H9 (cell line): ENCODE measurements at regions not wholly inside any gene's neighbourhood (a gene's known extent, or its start where the extent isn't known, plus 50 kb on each side); places are given as distances from the start of the nearest gene placed in this dataset.

Experiments used
- DNase-seq: peaks from one replicate; pipeline ENCODE4 v3.0.0-alpha.2; 2017
- H2AFZ ChIP-seq: one replicate; pipeline ENCODE4 v1.6.1; 2013; ENCODE audit warnings: mild to moderate bottlenecking, low read length, control low read depth, moderate library complexity
- H2AK5ac ChIP-seq: 2 replicates; pipeline ENCODE4 v1.6.1; 2013; ENCODE audit warnings: low read length, control low read depth, mixed read lengths; ENCODE audit not compliant: insufficient read length
- H2BK120ac ChIP-seq: one replicate; pipeline ENCODE4 v1.6.1; 2013; ENCODE audit warnings: low read depth, mild to moderate bottlenecking, low read length, control low read depth, inconsistent platforms; ENCODE audit not compliant: poor library complexity, severe bottlenecking
- H2BK12ac ChIP-seq: 2 replicates; pipeline ENCODE4 v1.6.1; 2013; ENCODE audit warnings: low read length, control low read depth, mixed read lengths, low read depth; ENCODE audit not compliant: insufficient read length
- H2BK15ac ChIP-seq: 2 replicates; pipeline ENCODE4 v1.6.1; 2013; ENCODE audit warnings: low read depth, low read length, control low read depth
- H2BK20ac ChIP-seq: one replicate; pipeline ENCODE4 v1.6.1; 2013; ENCODE audit warnings: low read depth, mild to moderate bottlenecking, low read length, control low read depth, inconsistent platforms; ENCODE audit not compliant: poor library complexity, severe bottlenecking
- H2BK5ac ChIP-seq: 2 replicates; pipeline ENCODE4 v1.6.1; 2013; ENCODE audit warnings: low read length, control low read depth, mixed read lengths; ENCODE audit not compliant: insufficient read length
- H3K14ac ChIP-seq: 2 replicates; pipeline ENCODE4 v1.6.1; 2013; ENCODE audit warnings: low read length, control low read depth; ENCODE audit not compliant: insufficient read depth
- H3K18ac ChIP-seq: 2 replicates; pipeline ENCODE4 v1.6.1; 2013; ENCODE audit warnings: low read depth, mild to moderate bottlenecking, mixed read lengths, low read length, control low read depth; ENCODE audit not compliant: insufficient read length
- H3K23ac ChIP-seq: 2 replicates; pipeline ENCODE4 v1.6.1; 2013; ENCODE audit warnings: low read length, control low read depth, mixed read lengths, low read depth; ENCODE audit not compliant: insufficient read length
- H3K23me2 ChIP-seq: 2 replicates; pipeline ENCODE4 v1.6.1; 2013; ENCODE audit warnings: low read depth, mild to moderate bottlenecking, mixed read lengths, low read length, control low read depth; ENCODE audit not compliant: insufficient read length, poor library complexity, severe bottlenecking
- H3K27ac ChIP-seq: 2 replicates; pipeline ENCODE4 v1.5.1; 2013; ENCODE audit warnings: low read length, control low read depth, mixed read lengths, low read depth; ENCODE audit not compliant: insufficient read length
- H3K27me3 ChIP-seq: 2 replicates; pipeline ENCODE4 v1.6.1; 2013; ENCODE audit warnings: low read length, control low read depth, inconsistent platforms; ENCODE audit not compliant: insufficient read depth
- H3K4ac ChIP-seq: 2 replicates; pipeline ENCODE4 v1.6.1; 2013; ENCODE audit warnings: low read depth, mild to moderate bottlenecking, control low read depth, inconsistent platforms, low read length, moderate library complexity
- H3K4me1 ChIP-seq: 2 replicates; pipeline ENCODE4 v1.6.1; 2013; ENCODE audit warnings: low read length, control low read depth, inconsistent platforms; ENCODE audit not compliant: insufficient read depth
- H3K4me2 ChIP-seq: 2 replicates; pipeline ENCODE4 v1.6.1; 2013; ENCODE audit warnings: low read length, control low read depth, mixed read lengths; ENCODE audit not compliant: insufficient read length, insufficient read depth
- H3K56ac ChIP-seq: 2 replicates; pipeline ENCODE4 v1.6.1; 2013; ENCODE audit warnings: low read depth, mild to moderate bottlenecking, mixed read lengths, low read length, control low read depth; ENCODE audit not compliant: insufficient read length
- H3K79me1 ChIP-seq: 2 replicates; pipeline ENCODE4 v1.6.1; 2013; ENCODE audit warnings: low read depth, mild to moderate bottlenecking, moderate library complexity, low read length, control low read depth, inconsistent platforms; ENCODE audit not compliant: insufficient read depth, poor library complexity, severe bottlenecking
- H3K79me2 ChIP-seq: 2 replicates; pipeline ENCODE4 v1.6.1; 2013; ENCODE audit warnings: low read length, control low read depth, inconsistent platforms; ENCODE audit not compliant: insufficient read depth
- H3K9ac ChIP-seq: 2 replicates; pipeline ENCODE4 v1.6.1; 2013; ENCODE audit warnings: low read length, control low read depth, mixed read lengths; ENCODE audit not compliant: insufficient read length; ENCODE audit errors: extremely low read depth
- H3K9me3 ChIP-seq: one replicate; pipeline ENCODE4 v1.6.1; 2013; ENCODE audit warnings: low read depth, low read length, inconsistent platforms; ENCODE audit not compliant: control insufficient read depth
- H3T11ph ChIP-seq: one replicate; pipeline ENCODE4 v1.6.1; 2013; ENCODE audit warnings: mild to moderate bottlenecking, low read length, control low read depth, inconsistent platforms
- H4K20me1 ChIP-seq: one replicate; pipeline ENCODE4 v1.6.1; 2013; ENCODE audit not compliant: control insufficient read depth, insufficient read length, insufficient read depth
- H4K5ac ChIP-seq: 2 replicates; pipeline ENCODE4 v1.6.1; 2013; ENCODE audit warnings: low read depth, mild to moderate bottlenecking, mixed read lengths, low read length, control low read depth; ENCODE audit not compliant: insufficient read length
- H4K8ac ChIP-seq: replicated peaks from 2 replicates; pipeline ENCODE4 v1.6.1; 2013; ENCODE audit warnings: low read length, control low read depth, mixed read lengths, low read depth; ENCODE audit not compliant: insufficient read length
- H4K91ac ChIP-seq: 2 replicates; pipeline ENCODE4 v1.6.1; 2013; ENCODE audit warnings: low read depth, mild to moderate bottlenecking, moderate library complexity, mixed read lengths, low read length, control low read depth; ENCODE audit not compliant: insufficient read length
- H3K27ac Mint-ChIP-seq, 3 experiments: 2 replicates in 2 of 3; 3 replicates in 1 of 3; pipeline ENCODE4 v1.8.0; 2020 to 2021; ENCODE audit warnings: mixed read lengths in 3 of 3, mild to moderate bottlenecking in 1 of 3, moderate library complexity in 1 of 3
- H3K27me3 Mint-ChIP-seq: 2 replicates; pipeline ENCODE4 v1.8.0; 2021; ENCODE audit warnings: low read depth, mild to moderate bottlenecking, moderate library complexity, mixed read lengths
- H3K36me3 Mint-ChIP-seq, 3 experiments: 2 replicates in 2 of 3; 3 replicates in 1 of 3; pipeline ENCODE4 v1.8.0; 2020 to 2021; ENCODE audit warnings: low read depth in 3 of 3, mixed read lengths in 3 of 3; ENCODE audit not compliant: insufficient read depth in 1 of 3
- H3K4me1 Mint-ChIP-seq, 2 experiments: 2 replicates each; pipeline ENCODE4 v1.8.0; 2020; ENCODE audit warnings: mixed read lengths in 2 of 2
- H3K4me3 Mint-ChIP-seq, 2 experiments: 2 replicates in 1 of 2; 3 replicates in 1 of 2; pipeline ENCODE4 v1.8.0; 2020 to 2021; ENCODE audit warnings: mild to moderate bottlenecking in 2 of 2, mixed read lengths in 2 of 2, moderate library complexity in 1 of 2
- H3K9me3 Mint-ChIP-seq, 2 experiments: 2 replicates in 1 of 2; 3 replicates in 1 of 2; pipeline ENCODE4 v1.8.0; 2020; ENCODE audit warnings: mild to moderate bottlenecking in 2 of 2, mixed read lengths in 2 of 2, moderate library complexity in 1 of 2
- TF ChIP-seq, protein P1 (sequence below): fragments of 200-600 bp; sonication (generic); conservative IDR thresholded peaks from 3 replicates; pipeline ENCODE4 v1.8.0; 2021; ENCODE audit warnings: antibody characterized with exemption, mild to moderate bottlenecking

DNA sequence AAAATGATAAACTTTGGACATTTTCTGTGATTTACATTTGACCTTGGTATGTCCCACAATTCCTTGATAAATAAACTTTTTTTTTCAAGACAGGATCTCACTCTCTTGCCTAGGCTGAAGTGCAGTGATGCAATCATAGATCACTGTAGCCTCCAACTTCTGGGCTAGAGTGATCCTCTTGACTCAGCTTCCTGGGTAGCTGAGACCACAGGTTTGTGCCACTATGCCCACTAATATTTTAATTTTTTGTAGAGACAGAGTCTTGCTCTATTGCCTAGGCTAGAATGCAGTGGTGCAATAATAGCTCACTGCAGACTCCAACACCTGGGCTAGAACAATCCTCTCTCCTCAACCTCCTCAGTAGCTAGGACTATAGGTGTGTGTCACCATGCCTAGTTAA, 79.1 kb upstream of the PTGDR start:
- Histone ChIP-seq H2AK5ac (no peak overlapping the region), H4K8ac (no peak overlapping the region)

More for the DNA sequence above, 79.1 kb upstream of the PTGDR start:
- no peaks in the 10 kb centered on the region for H3K4me1 ChIP-seq
- H2BK12ac ChIP-seq, result no peak overlapping the region
- peaks cover 0 to under 1% (median 0%) of the 10 kb centered on the region in 3 experiments; a peak in 1 of 7 replicates for H3K36me3 Mint-ChIP-seq
- H3K4ac ChIP-seq, result no peak overlapping the region
- H3K27me3 ChIP-seq, result no peaks in the 10 kb centered on the region
- H3K27me3 Mint-ChIP-seq, result no peaks in the 10 kb centered on the region
- 0 out of 7 replicates have a peak overlapping the region, but pooled peaks of 1 of the 3 experiments have one; percentile 15 for H3K27ac Mint-ChIP-seq
- no peak overlapping the region for H2BK5ac ChIP-seq
- H4K91ac ChIP-seq, result no peak overlapping the region
- H3K4me1 Mint-ChIP-seq, result no peaks in the 10 kb centered on the region
- H2BK120ac ChIP-seq, result no peak overlapping the region
- no peak overlapping the region for H3K56ac ChIP-seq
- no peak overlapping the region for H4K5ac ChIP-seq
- DNase-seq, result no peak
- no peak overlapping the region for H3T11ph ChIP-seq
- H2AFZ ChIP-seq, result no peak overlapping the region
- no peak overlapping the region for H2BK15ac ChIP-seq
- H2BK20ac ChIP-seq, result no peak overlapping the region
- H3K4me3 Mint-ChIP-seq, result no peak overlapping the region
- H3K9me3 Mint-ChIP-seq, result peaks cover under 1 to 2% of the 10 kb centered on the region in 2 experiments; a peak in 2 of 5 replicates
- no peak overlapping the region for H3K23ac ChIP-seq
- TF ChIP-seq, protein P1, sequence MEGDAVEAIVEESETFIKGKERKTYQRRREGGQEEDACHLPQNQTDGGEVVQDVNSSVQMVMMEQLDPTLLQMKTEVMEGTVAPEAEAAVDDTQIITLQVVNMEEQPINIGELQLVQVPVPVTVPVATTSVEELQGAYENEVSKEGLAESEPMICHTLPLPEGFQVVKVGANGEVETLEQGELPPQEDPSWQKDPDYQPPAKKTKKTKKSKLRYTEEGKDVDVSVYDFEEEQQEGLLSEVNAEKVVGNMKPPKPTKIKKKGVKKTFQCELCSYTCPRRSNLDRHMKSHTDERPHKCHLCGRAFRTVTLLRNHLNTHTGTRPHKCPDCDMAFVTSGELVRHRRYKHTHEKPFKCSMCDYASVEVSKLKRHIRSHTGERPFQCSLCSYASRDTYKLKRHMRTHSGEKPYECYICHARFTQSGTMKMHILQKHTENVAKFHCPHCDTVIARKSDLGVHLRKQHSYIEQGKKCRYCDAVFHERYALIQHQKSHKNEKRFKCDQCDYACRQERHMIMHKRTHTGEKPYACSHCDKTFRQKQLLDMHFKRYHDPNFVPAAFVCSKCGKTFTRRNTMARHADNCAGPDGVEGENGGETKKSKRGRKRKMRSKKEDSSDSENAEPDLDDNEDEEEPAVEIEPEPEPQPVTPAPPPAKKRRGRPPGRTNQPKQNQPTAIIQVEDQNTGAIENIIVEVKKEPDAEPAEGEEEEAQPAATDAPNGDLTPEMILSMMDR, result no peak
- H3K79me2 ChIP-seq, result no peaks in the 10 kb centered on the region
- H3K79me1 ChIP-seq, result no peaks in the 10 kb centered on the region
- H3K18ac ChIP-seq, result no peak overlapping the region
- no peak overlapping the region for H3K4me2 ChIP-seq
- H3K9me3 ChIP-seq, result no peaks in the 10 kb centered on the region
- no peak overlapping the region for H3K9ac ChIP-seq
- no peaks in the 10 kb centered on the region for H3K23me2 ChIP-seq
- H3K27ac ChIP-seq, result no peak overlapping the region
- H3K14ac ChIP-seq, result no peak overlapping the region
- H4K20me1 ChIP-seq, result no peaks in the 10 kb centered on the region
